ENCODE measurements at regions not wholly inside any gene's neighbourhood (a gene's known extent, or its start where the extent isn't known, plus 50 kb on each side); places are given as distances from the start of the nearest gene placed in this dataset.
"Not testable (repeated sequence)": the region's sequence is repeated elsewhere in the genome, so short reads cannot be mapped to it uniquely, and the experiment has no call there.

DNA sequence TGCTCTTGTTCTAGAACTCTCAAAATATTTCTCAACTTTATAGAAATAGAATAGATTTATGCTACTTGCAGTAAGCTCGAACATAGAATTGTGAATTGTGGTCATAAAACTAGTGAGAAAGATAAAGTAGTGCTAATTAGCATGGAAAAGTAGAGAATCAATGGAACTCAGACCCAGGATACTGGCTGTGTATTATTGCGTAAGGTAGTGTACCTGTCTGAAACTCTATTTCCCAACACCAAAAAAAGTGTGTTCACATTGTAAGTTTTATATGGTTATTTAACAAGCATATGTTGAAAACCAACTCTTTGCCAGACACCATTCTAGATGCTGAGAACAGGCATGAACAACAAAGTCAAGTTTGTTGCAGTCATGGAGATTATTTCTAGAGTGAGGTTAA is 720.5 kb upstream of the ATXN7L3B start:
- H3K9me3 Mint-ChIP-seq = peaks cover 2% of the 10 kb centered on the region
- no peaks in the 10 kb centered on the region for H3K27me3 Mint-ChIP-seq
- no peak for ATAC-seq (ENCODE audit: low read depth)
- no peak for DNase-seq (ENCODE audit: low spot score in 2 of 2)
- no peaks in the 10 kb centered on the region for H3K36me3 Mint-ChIP-seq
- H3K4me3 Mint-ChIP-seq = no peak overlapping the region
- H3K27ac Mint-ChIP-seq = no peak overlapping the region
- H3K4me1 Mint-ChIP-seq = no peaks in the 10 kb centered on the region

DNA sequence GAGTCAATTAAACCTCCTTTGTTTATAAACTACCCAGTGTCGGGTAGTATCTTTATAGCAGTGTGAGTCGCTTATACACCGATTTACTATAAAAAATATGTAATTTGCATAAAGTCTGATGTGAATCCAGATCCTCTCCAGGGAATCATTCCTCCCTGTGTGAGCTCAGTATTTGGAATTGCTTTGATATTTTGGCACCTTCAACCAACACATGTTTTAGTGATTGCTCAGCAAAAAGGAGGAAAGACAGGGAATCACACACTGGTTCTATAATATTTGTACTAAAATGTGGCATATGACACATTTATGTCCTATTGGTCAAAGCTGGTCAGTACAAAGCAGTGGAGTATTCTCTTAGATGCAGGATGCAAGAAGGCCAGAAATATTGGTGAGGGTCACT is 703.9 kb upstream of the ATXN7L3B start:
- Mint-ChIP-seq H3K27me3 (no peaks in the 10 kb centered on the region), H3K4me3 (no peak overlapping the region), H3K9me3 (peaks cover 4% of the 10 kb centered on the region), H3K27ac (no peak overlapping the region), H3K36me3 (no peaks in the 10 kb centered on the region), H3K4me1 (no peaks in the 10 kb centered on the region)
- no peak for DNase-seq (ENCODE audit: low spot score in 2 of 2)
- no peak for ATAC-seq (ENCODE audit: low read depth)

DNA sequence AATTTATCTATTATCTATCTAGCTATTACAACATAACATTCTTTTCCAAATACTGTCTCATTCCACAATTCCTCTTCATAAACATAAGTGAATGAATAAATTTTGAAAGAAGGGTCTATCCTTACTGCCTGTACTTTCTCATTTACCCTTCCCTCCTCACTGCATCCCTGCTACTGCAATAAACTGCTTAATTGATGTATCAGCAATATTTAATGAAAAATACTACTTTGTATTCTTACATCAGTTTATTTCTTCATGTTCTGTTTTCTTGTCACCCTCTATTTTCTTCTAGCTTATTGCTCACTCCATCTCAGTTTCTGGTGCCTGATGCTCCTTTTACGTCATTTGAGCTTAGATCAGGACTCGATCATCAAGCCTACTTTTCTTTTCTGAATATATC is 695.7 kb upstream of the ATXN7L3B start:
- Mint-ChIP-seq H3K9me3 (peaks cover 1% of the 10 kb centered on the region), H3K27me3 (no peaks in the 10 kb centered on the region), H3K36me3 (no peaks in the 10 kb centered on the region), H3K4me1 (no peaks in the 10 kb centered on the region), H3K27ac (no peak overlapping the region), H3K4me3 (no peak overlapping the region)
- ATAC-seq (ENCODE audit: low read depth) = no peak
- no peak for DNase-seq (ENCODE audit: low spot score in 2 of 2)

DNA sequence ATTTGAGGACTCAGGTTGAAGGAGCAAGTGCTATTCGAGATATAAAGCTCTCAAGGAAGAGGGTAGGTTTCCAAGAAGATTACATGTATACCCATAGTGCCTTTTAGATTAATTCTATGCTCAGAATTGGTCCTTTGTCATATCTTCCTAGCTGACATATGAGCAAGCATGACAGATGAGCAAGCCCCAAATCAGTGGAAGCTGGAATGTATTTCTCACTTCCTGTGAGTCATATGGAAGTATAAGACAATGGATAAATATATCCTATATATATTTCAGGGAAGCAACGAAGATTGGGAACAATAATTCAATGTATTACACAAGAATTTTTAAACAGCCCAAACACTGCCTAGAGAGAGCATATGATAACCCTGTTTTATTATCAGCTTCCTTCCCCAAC is 674.1 kb upstream of the ATXN7L3B start:
- Mint-ChIP-seq H3K4me1 (no peaks in the 10 kb centered on the region), H3K27me3 (no peaks in the 10 kb centered on the region), H3K36me3 (no peaks in the 10 kb centered on the region), H3K9me3 (peaks cover 3% of the 10 kb centered on the region), H3K4me3 (no peak overlapping the region), H3K27ac (no peak overlapping the region)
- no peak for ATAC-seq (ENCODE audit: low read depth)
- DNase-seq (ENCODE audit: low spot score in 2 of 2) = no peak

DNA sequence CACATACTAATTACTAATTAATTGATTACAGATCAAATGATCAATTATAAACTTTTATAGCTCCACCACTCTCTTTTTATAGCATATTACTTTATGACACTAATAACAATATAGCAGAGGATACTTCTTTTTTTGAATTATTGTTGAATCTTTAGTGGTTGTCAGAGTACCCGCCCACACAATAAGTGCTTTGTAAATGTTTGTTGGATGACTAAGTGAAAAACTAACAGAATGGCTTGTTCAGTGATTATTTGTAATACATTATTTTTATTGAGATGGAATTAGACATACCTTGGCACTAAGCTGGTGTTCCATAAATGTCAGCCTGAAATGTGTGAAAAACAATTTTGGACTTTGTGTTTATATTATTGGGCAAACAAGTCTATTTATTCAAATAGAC is 670.5 kb upstream of the ATXN7L3B start:
- no peak overlapping the region for H3K27ac Mint-ChIP-seq
- H3K9me3 Mint-ChIP-seq = peaks cover 3% of the 10 kb centered on the region
- ATAC-seq (ENCODE audit: low read depth) (no peak), DNase-seq (ENCODE audit: low spot score in 2 of 2) (no peak)
- H3K4me3 Mint-ChIP-seq = no peak overlapping the region
- no peaks in the 10 kb centered on the region for H3K27me3 Mint-ChIP-seq
- H3K4me1 Mint-ChIP-seq = no peaks in the 10 kb centered on the region
- no peaks in the 10 kb centered on the region for H3K36me3 Mint-ChIP-seq

DNA sequence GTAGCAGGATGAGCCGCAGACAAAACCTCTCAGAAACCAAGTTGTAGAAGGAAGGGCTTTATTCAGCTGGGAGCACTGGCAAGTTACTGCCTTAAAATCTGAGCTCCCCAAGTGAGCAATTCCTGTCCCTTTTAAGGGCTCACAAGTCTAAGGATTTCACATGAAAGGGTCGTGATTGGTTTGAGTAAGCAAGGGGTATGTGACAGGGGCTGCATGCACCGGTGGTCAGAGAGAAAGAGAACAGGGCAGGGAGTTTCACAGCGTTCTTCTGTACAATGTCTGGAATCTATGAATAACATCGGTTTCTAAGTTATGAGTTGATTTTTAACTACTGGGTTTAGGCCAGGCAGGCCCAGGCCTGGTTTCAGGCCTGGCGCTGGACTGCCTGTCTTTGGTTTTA is 660.3 kb upstream of the ATXN7L3B start:
- not testable (repeated sequence) for H3K9me3 Mint-ChIP-seq; DNase-seq (ENCODE audit: low spot score in 2 of 2); ATAC-seq (ENCODE audit: low read depth)

DNA sequence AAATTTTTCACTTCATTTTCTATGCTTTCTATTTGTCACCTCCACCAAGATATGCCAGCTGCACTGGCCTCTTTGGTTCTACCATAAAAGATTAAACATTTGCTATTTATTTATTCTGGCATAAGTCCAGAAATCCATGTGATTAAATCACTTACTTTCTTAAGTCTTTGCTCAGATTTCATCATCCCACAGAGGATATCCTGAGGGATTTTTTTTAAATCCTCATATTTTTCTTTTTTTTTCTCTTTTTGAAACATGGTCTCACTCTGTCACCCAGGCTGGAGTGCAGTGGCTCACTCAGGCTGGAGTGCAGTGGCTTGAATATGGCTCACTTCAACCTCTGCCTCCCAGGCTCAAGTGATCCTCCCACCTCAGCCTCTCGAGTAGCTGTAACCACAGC is 645.4 kb upstream of the ATXN7L3B start:
- DNase-seq (ENCODE audit: low spot score in 2 of 2) = no peak
- Mint-ChIP-seq H3K36me3 (no peaks in the 10 kb centered on the region), H3K27me3 (no peaks in the 10 kb centered on the region), H3K4me3 (no peak overlapping the region), H3K4me1 (no peaks in the 10 kb centered on the region), H3K27ac (no peak overlapping the region), H3K9me3 (peaks cover 6% of the 10 kb centered on the region)
- ATAC-seq (ENCODE audit: low read depth) = no peak

More for the DNA sequence above, 660.3 kb upstream of the ATXN7L3B start:
- not testable (repeated sequence) for H3K36me3 Mint-ChIP-seq, H3K27ac Mint-ChIP-seq, H3K27me3 Mint-ChIP-seq, H3K4me3 Mint-ChIP-seq, H3K4me1 Mint-ChIP-seq

DNA sequence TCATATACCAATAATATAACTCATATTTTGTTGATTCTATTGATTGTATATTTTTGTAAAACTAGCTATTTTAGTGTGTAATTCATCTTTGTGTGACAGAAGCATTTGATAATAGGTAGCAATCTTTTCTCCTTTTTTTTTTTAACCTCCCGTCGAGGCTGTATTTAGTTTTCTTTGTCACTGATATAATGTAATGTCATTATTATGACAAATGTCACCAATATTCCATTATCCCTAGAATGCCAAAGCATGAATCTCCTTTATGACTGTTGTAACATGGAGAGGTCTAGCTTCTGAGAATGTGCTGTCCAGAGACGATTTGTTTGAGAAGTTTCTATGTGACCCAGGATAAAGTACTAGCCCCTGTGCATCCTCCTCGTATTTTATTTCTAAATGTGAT is 639.0 kb upstream of the ATXN7L3B start:
- no peak overlapping the region for H3K27ac Mint-ChIP-seq
- no peak overlapping the region for H3K4me3 Mint-ChIP-seq
- ATAC-seq (ENCODE audit: low read depth) = no peak

DNA sequence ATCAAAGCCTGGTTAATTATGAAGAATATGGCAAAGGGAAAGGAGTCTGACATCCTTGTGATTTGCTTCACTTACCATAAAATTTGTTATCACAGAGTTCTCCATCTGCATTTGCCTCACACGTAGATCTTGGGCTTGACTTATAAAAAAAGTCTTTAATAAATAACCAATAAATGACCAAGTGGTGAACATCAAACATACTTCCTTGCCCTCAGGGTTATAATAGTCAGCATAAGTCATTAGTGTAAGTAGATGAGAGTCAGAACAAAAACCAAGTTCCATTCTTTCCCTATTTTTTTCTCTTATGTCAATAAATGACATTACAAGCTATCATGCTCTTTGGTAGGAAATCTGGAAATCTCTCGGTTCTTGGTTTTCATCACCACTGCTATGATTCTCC is 635.4 kb upstream of the ATXN7L3B start:
- ATAC-seq (ENCODE audit: low read depth) = no peak
- no peak for DNase-seq (ENCODE audit: low spot score in 2 of 2)
- H3K27me3 Mint-ChIP-seq = no peaks in the 10 kb centered on the region
- H3K4me3 Mint-ChIP-seq = no peak overlapping the region
- no peaks in the 10 kb centered on the region for H3K36me3 Mint-ChIP-seq
- H3K27ac Mint-ChIP-seq = no peak overlapping the region
- H3K9me3 Mint-ChIP-seq = no peaks in the 10 kb centered on the region
- H3K4me1 Mint-ChIP-seq = no peaks in the 10 kb centered on the region

More for the DNA sequence above, 639.0 kb upstream of the ATXN7L3B start:
- no peaks in the 10 kb centered on the region for H3K9me3 Mint-ChIP-seq
- H3K27me3 Mint-ChIP-seq = no peaks in the 10 kb centered on the region
- no peak for DNase-seq (ENCODE audit: low spot score in 2 of 2)
- H3K4me1 Mint-ChIP-seq = no peaks in the 10 kb centered on the region
- H3K36me3 Mint-ChIP-seq = no peaks in the 10 kb centered on the region

DNA sequence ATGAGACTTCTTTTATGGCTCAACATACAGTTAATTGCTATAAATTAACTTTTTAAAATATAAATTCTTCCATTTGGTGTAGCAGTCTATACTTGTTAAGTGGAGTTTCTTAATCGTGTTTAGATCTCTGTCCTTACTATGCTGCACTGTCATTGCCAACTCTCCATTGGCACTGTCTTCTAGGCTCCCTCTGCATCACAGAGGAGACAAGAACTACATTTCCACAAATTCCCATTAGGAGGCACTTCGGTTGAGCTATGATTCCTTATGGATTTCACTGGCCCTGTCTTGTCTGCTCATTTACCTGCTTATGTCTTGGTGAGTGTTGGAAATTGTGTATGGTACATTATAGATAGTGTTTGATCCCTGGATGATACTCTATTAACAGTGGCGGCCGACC is 630.9 kb upstream of the ATXN7L3B start:
- H3K4me3 Mint-ChIP-seq = no peak overlapping the region
- no peaks in the 10 kb centered on the region for H3K4me1 Mint-ChIP-seq
- H3K9me3 Mint-ChIP-seq = no peaks in the 10 kb centered on the region
- ATAC-seq (ENCODE audit: low read depth) = no peak
- no peak overlapping the region for H3K27ac Mint-ChIP-seq
- no peaks in the 10 kb centered on the region for H3K27me3 Mint-ChIP-seq
- H3K36me3 Mint-ChIP-seq = no peaks in the 10 kb centered on the region
- DNase-seq (ENCODE audit: low spot score in 2 of 2) = no peak

DNA sequence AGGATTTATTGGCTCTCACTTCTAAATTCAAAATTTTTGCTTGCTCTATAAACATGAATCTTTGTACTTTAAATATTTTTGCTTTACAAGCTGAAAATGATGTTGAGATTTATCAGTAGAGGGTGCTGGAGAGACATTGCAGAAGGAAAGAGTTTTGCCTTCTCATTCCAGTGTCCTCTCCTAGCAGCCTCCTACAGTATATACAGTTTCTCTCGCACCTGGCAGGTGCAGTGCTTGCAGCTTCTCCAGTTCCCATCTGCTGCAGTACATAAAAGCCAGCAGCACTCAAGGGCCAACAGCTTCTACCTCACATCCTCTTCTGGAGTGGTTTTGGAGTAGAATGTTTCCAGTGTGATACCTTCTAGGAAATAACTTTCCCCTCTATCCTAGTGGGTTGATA is 601.8 kb upstream of the ATXN7L3B start:
- no peaks in the 10 kb centered on the region for H3K9me3 Mint-ChIP-seq
- no peak overlapping the region for H3K27ac Mint-ChIP-seq
- H3K27me3 Mint-ChIP-seq = no peaks in the 10 kb centered on the region
- ATAC-seq (ENCODE audit: low read depth) (no peak), DNase-seq (ENCODE audit: low spot score in 2 of 2) (no peak)
- no peaks in the 10 kb centered on the region for H3K36me3 Mint-ChIP-seq
- H3K4me1 Mint-ChIP-seq = no peaks in the 10 kb centered on the region
- no peak overlapping the region for H3K4me3 Mint-ChIP-seq

DNA sequence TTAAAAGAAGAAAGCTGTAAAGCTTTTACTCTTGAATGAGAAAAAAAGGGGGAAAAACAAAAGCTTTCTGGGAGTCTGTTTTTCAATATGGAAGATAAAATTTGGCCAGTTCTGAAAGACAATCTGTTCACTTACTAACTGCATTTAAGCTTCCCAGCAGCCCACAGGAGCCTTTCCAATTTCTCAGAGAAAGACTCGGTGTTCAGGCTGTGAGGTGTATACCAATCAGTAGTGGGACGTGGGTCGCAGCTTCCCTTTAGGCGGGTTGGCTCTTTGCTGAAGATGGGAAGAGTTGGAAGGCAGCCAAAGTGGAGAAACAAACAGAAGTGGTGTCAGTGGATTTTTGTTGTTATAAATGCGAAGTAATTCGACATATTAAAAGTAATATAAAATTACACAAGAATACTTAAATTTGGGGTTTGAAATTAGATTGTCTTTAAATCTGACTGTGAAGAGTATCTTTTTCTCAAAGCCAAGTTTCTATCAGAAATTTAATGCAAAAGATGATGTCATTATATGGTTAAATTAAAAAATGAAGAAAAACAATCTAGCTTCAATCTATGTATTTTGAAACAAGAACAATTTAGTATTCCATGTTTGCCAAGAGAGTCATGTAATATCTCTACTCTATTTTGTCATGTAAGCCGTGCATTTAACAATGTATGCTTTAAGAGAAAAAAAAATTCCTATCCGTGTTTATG is 590.2 kb upstream of the ATXN7L3B start:
- no peaks in the 10 kb centered on the region for H3K36me3 Mint-ChIP-seq
- H3K27me3 Mint-ChIP-seq = no peaks in the 10 kb centered on the region
- H3K4me1 Mint-ChIP-seq = peaks cover 2% of the 10 kb centered on the region

DNA sequence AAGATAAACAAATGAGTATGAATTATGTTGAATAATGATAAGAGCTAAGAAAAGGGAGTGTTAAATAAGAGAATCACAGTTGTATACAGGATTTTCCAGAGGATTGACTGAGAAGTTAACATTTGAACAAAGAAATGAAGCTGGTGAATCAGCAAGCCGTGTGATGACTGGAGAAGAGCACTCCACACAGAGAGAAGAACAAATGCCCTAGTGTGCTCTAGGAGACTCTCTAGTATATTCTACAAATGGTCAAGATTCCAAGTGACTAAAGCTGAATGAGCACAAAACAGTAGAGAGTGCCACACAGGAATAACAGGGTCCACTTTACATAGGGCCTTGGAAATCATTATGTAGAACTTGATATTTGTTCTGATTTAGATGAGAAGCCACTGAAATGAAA is 587.1 kb upstream of the ATXN7L3B start:
- no peak overlapping the region for H3K4me3 Mint-ChIP-seq
- H3K9me3 Mint-ChIP-seq = peaks cover 1% of the 10 kb centered on the region
- no peak for ATAC-seq (ENCODE audit: low read depth)
- no peak for DNase-seq (ENCODE audit: low spot score in 2 of 2)
- no peak overlapping the region for H3K27ac Mint-ChIP-seq
- H3K27me3 Mint-ChIP-seq = no peaks in the 10 kb centered on the region
- peaks cover 2% of the 10 kb centered on the region for H3K4me1 Mint-ChIP-seq
- no peaks in the 10 kb centered on the region for H3K36me3 Mint-ChIP-seq

More for the DNA sequence above, 590.2 kb upstream of the ATXN7L3B start:
- H3K4me3 Mint-ChIP-seq = no peak overlapping the region
- ATAC-seq (ENCODE audit: low read depth) (no peak), DNase-seq (ENCODE audit: low spot score in 2 of 2) (no peak)
- H3K27ac Mint-ChIP-seq = no peak overlapping the region
- peaks cover 1% of the 10 kb centered on the region for H3K9me3 Mint-ChIP-seq

DNA sequence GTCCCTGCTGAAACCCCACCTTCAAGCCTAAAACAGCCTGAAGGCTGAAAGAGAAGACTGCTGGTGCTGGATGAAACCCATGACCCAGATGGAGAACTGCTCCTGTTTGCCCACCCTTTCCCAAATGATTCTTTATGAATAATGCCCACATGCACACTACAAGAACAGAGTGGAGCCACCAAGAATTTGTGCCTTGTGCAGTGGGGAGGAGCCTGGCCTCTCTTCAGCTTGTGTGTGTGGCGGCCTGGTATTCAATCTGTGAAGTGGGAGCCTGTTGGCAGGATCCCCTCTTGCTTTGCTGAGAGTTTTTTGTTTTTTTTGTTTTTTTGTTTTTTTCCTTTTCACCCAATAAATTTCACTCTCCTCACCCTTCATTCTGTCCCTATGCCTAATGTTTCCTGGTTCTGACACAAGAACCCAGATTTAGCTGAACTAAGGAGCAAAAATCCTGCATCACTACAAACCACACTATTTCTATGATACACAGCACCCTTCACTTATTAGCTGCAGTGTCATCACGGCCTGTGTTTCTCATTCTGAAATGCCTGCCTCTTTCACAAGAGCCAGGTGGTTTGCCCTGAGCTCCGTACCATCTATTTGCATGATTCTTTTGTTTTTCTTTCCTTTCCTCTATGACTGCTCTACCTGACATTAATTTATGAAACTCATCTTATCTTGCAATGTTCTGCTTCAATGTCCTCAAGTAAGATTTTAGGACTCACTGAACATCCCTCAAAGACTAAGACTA is 585.5 kb upstream of the ATXN7L3B start:
- Mint-ChIP-seq H3K27ac (no peak overlapping the region), H3K27me3 (no peaks in the 10 kb centered on the region)
- no peak for ATAC-seq (ENCODE audit: low read depth)

DNA sequence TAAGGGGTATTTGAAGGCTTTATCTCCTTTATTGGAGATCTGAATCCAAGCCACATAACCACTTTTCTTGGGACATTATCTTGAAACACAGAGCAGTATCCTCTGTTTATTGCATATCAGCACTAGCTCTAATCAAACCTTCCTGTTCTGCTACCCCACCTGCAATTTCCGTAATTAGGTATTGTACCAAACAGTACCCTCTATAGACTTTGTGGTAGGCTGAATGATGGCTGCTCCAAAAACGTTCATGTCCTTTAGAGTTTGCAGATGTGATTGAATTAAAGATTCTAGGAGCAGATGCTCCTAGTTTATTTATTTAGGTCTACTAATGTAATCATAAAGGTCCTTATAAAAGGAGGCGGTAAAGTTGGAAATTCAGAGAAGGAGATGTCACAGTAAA is 573.0 kb upstream of the ATXN7L3B start:
- H3K4me3 Mint-ChIP-seq = no peak overlapping the region
- no peaks in the 10 kb centered on the region for H3K27me3 Mint-ChIP-seq
- no peaks in the 10 kb centered on the region for H3K36me3 Mint-ChIP-seq
- ATAC-seq (ENCODE audit: low read depth) (no peak), DNase-seq (ENCODE audit: low spot score in 2 of 2) (no peak)
- H3K4me1 Mint-ChIP-seq = no peaks in the 10 kb centered on the region
- no peak overlapping the region for H3K27ac Mint-ChIP-seq
- H3K9me3 Mint-ChIP-seq = no peaks in the 10 kb centered on the region

More for the DNA sequence above, 585.5 kb upstream of the ATXN7L3B start:
- peaks cover 3% of the 10 kb centered on the region for H3K9me3 Mint-ChIP-seq
- H3K36me3 Mint-ChIP-seq = no peaks in the 10 kb centered on the region
- no peak for DNase-seq (ENCODE audit: low spot score in 2 of 2)
- H3K4me3 Mint-ChIP-seq = no peak overlapping the region
- H3K4me1 Mint-ChIP-seq = peaks cover 2% of the 10 kb centered on the region

All from memory B cell (primary cell).